ENCODE measurements at regions not wholly inside any gene's neighbourhood (a gene's known extent, or its start where the extent isn't known, plus 50 kb on each side); places are given as distances from the start of the nearest gene placed in this dataset.

DNA sequence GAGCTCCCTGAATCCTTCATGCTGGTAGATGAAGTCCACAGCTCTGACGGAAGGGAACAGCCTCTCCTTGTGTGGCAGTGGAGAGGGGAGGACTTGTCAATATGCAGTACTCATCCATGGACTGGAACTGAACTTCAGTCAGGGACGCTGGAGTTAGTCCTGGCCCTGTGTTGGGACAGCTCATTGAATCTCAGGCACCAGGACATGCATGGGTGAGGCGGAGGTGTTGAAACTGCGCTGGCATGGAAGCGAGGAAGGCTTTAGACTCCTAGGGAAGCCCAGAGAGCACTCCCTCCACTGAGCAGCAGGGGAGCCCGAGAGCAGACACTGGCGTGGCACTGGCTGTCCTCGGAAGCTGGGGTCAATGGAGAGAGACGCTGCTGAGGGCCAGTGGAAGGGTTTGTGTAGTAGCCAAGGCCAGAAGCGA, 161.3 kb upstream of the GGTLC1 start:
- no peak for DNase-seq
- H3K4me1 ChIP-seq (ENCODE audit: control insufficient read depth in 2 of 2, insufficient read depth in 2 of 2, low read length in 2 of 2): no peaks in the 10 kb centered on the region
- peaks cover 0 to 2% (median 0%) of the 10 kb centered on the region in 4 experiments for H3K27me3 ChIP-seq (replicated peaks in 1 of 4; ENCODE audit: control extremely low read depth in 1 of 4, control insufficient read depth in 3 of 4, insufficient read depth in 4 of 4, low read length in 3 of 4)
- Mint-ChIP-seq H3K4me3 (no peak overlapping the region), H3K27ac (no peak overlapping the region), H3K9me3 (ENCODE audit: insufficient read depth) (no peaks in the 10 kb centered on the region), H3K27me3 (peaks cover 14% of the 10 kb centered on the region), H3K4me1 (peaks cover 6% of the 10 kb centered on the region)
- no peak overlapping the region for H2AFZ ChIP-seq (ENCODE audit: insufficient read depth, low read depth, low read length, poor library complexity, severe bottlenecking)
- H3K9ac ChIP-seq (ENCODE audit: low read length): no peak overlapping the region
- no peaks in the 10 kb centered on the region for H3K79me2 ChIP-seq (ENCODE audit: control insufficient read depth, insufficient read depth, low read length)
- H3K4me3 ChIP-seq (ENCODE audit: control extremely low read depth in 1 of 5, extremely low read depth in 1 of 5, insufficient read depth in 1 of 5, low read depth in 2 of 5, low read length in 4 of 5): no peak overlapping the region
- ChIA-PET CTCF (interaction anchor here (1.3 kb wide), 1 partner anchor 11 kb away, joined by 3 read pairs; no protein-coding TSS in a partner anchor), POLR2A (no interaction called here)
- peaks cover 0 to 18% (median 4%) of the 10 kb centered on the region in 3 donors for H3K9me3 ChIP-seq (ENCODE audit: control extremely low read depth in 1 of 3, control insufficient read depth in 2 of 3, insufficient read depth in 1 of 3, low read length in 2 of 3)
- no peak for ATAC-seq (ENCODE audit: low read depth)
- TF ChIP-seq, protein P1, sequence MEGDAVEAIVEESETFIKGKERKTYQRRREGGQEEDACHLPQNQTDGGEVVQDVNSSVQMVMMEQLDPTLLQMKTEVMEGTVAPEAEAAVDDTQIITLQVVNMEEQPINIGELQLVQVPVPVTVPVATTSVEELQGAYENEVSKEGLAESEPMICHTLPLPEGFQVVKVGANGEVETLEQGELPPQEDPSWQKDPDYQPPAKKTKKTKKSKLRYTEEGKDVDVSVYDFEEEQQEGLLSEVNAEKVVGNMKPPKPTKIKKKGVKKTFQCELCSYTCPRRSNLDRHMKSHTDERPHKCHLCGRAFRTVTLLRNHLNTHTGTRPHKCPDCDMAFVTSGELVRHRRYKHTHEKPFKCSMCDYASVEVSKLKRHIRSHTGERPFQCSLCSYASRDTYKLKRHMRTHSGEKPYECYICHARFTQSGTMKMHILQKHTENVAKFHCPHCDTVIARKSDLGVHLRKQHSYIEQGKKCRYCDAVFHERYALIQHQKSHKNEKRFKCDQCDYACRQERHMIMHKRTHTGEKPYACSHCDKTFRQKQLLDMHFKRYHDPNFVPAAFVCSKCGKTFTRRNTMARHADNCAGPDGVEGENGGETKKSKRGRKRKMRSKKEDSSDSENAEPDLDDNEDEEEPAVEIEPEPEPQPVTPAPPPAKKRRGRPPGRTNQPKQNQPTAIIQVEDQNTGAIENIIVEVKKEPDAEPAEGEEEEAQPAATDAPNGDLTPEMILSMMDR (IDR thresholded peaks at IDR 0.05): no peak
- no peak for TF ChIP-seq EZH2 (IDR thresholded peaks at IDR 0.05; ENCODE audit: borderline replicate concordance, insufficient read depth, low read depth, low read length, poor library complexity, severe bottlenecking)
- no peak overlapping the region for H3K27ac ChIP-seq (ENCODE audit: low read length in 2 of 2)
- no peaks in the 10 kb centered on the region for H3K36me3 ChIP-seq (replicated peaks in 1 of 2; ENCODE audit: control extremely low read depth in 1 of 2, control insufficient read depth in 1 of 2, extremely low read depth in 1 of 2, insufficient read depth in 2 of 2, low read length in 1 of 2)
- no peak overlapping the region for H3K4me2 ChIP-seq (replicated peaks; ENCODE audit: low read depth, low read length, poor library complexity, severe bottlenecking)
- intact Hi-C loops (cut with micrococcal nuclease): no loop called here
- WGBS (ENCODE audit: insufficient coverage): 64% methylated on average over 10 of the region's 10 CpGs
- no peaks in the 10 kb centered on the region for H4K20me1 ChIP-seq (ENCODE audit: control insufficient read depth, insufficient read depth, low read length, poor library complexity, severe bottlenecking)

DNA sequence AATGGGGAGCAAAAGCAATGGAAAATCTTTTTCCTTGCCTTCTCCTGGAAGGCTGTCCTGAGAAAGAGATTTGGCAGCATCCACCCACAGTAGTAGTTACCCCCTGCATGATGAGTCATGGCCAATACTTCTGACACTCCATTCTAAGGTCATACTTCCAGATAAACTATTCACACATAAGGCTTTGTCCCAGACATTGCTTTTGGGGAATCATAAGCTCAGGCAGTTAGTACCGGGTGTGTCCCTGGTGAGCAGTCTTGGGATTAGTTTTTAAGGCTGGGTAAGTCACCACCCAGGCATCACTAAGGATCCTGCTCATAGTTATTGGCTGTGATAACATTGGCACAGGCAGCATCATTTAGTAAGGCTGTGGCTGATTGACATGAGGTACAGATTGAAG, 160.6 kb upstream of the GGTLC1 start:
- H3K27ac ChIP-seq (ENCODE audit: low read length in 2 of 2): no peak overlapping the region
- ChIA-PET POLR2A (no interaction called here), CTCF (interaction anchor here (1.3 kb wide), 1 partner anchor 12 kb away, joined by 3 read pairs; no protein-coding TSS in a partner anchor)
- intact Hi-C loops (cut with micrococcal nuclease): no loop called here
- H3K79me2 ChIP-seq (ENCODE audit: control insufficient read depth, insufficient read depth, low read length): no peaks in the 10 kb centered on the region
- peaks cover 0 to 2% (median 0%) of the 10 kb centered on the region in 4 experiments for H3K27me3 ChIP-seq (replicated peaks in 1 of 4; ENCODE audit: control extremely low read depth in 1 of 4, control insufficient read depth in 3 of 4, insufficient read depth in 4 of 4, low read length in 3 of 4)
- no peak overlapping the region for H3K9ac ChIP-seq (ENCODE audit: low read length)
- no peak overlapping the region for H3K4me2 ChIP-seq (replicated peaks; ENCODE audit: low read depth, low read length, poor library complexity, severe bottlenecking)
- Mint-ChIP-seq H3K27ac (no peak overlapping the region), H3K4me1 (peaks cover 6% of the 10 kb centered on the region), H3K27me3 (peaks cover 9% of the 10 kb centered on the region), H3K9me3 (ENCODE audit: insufficient read depth) (no peaks in the 10 kb centered on the region), H3K4me3 (no peak overlapping the region)
- H4K20me1 ChIP-seq (ENCODE audit: control insufficient read depth, insufficient read depth, low read length, poor library complexity, severe bottlenecking): no peaks in the 10 kb centered on the region
- DNase-seq: no peak
- no peak overlapping the region for H3K4me3 ChIP-seq (ENCODE audit: control extremely low read depth in 1 of 5, extremely low read depth in 1 of 5, insufficient read depth in 1 of 5, low read depth in 2 of 5, low read length in 4 of 5)
- no CpG with 5 or more reads among the region's 1 CpG for WGBS (ENCODE audit: insufficient coverage)
- H3K4me1 ChIP-seq (ENCODE audit: control insufficient read depth in 2 of 2, insufficient read depth in 2 of 2, low read length in 2 of 2): no peaks in the 10 kb centered on the region
- no peak for ATAC-seq (ENCODE audit: low read depth)
- no peak for TF ChIP-seq EZH2 (IDR thresholded peaks at IDR 0.05; ENCODE audit: borderline replicate concordance, insufficient read depth, low read depth, low read length, poor library complexity, severe bottlenecking)
- TF ChIP-seq, protein P1 (IDR thresholded peaks at IDR 0.05): no peak
- H3K36me3 ChIP-seq (replicated peaks in 1 of 2; ENCODE audit: control extremely low read depth in 1 of 2, control insufficient read depth in 1 of 2, extremely low read depth in 1 of 2, insufficient read depth in 2 of 2, low read length in 1 of 2): no peaks in the 10 kb centered on the region
- peaks cover 0 to 21% (median 4%) of the 10 kb centered on the region in 3 donors for H3K9me3 ChIP-seq (ENCODE audit: control extremely low read depth in 1 of 3, control insufficient read depth in 2 of 3, insufficient read depth in 1 of 3, low read length in 2 of 3)
- no peak overlapping the region for H2AFZ ChIP-seq (ENCODE audit: insufficient read depth, low read depth, low read length, poor library complexity, severe bottlenecking)
